Sigmoid colon (tissue), 6 donors: ENCODE measurements at regions not wholly inside any gene's neighbourhood (a gene's known extent, or its start where the extent isn't known, plus 50 kb on each side); places are given as distances from the start of the nearest gene placed in this dataset.

Experiments
- DNase-seq: peaks from one replicate; pipeline ENCODE4 v3.0.0-alpha.2; 2019
- H3K27ac ChIP-seq, 4 donors: fragments of 200-600 bp; sonication (generic); one replicate each; pipeline ENCODE4 v1.5.1; 2016 to 2019; ENCODE audit warnings: mild to moderate bottlenecking in 1 of 4
- H3K27me3 ChIP-seq, 3 donors: fragments of 200-600 bp; sonication (generic); one replicate each; pipeline ENCODE4 v1.5.1; 2019; ENCODE audit warnings: mild to moderate bottlenecking in 1 of 3
- H3K36me3 ChIP-seq, 4 donors: fragments of 200-600 bp; sonication (generic); one replicate each; pipeline ENCODE4 v1.5.1; 2016 to 2019
- H3K4me1 ChIP-seq, 4 donors: fragments of 200-600 bp; sonication (generic); one replicate each; pipeline ENCODE4 v1.5.1; 2017 to 2019
- H3K4me3 ChIP-seq, 4 donors: fragments of 200-600 bp; sonication (generic); one replicate each; pipeline ENCODE4 v1.5.1; 2017 to 2019; ENCODE audit warnings: mild to moderate bottlenecking in 2 of 4, moderate library complexity in 1 of 4
- H3K9me3 ChIP-seq, 4 donors: fragments of 200-600 bp in 3 of 4; sonication (generic) in 3 of 4; one replicate each; pipeline versions ENCODE4 v1.5.1 to v1.6.1; 2013 to 2019
- CTCF ChIP-seq, 4 experiments: fragments of 450-650 bp in 3 of 4; fragments of 200-600 bp in 1 of 4; IDR thresholded peaks; one replicate each; pipeline ENCODE4 v1.5.1; 2016 to 2019; ENCODE audit warnings: antibody characterized with exemption in 4 of 4, mild to moderate bottlenecking in 3 of 4, moderate library complexity in 2 of 4
- EP300 ChIP-seq, 4 donors: sonication (generic); formaldehyde crosslinking; IDR thresholded peaks; one replicate each; pipeline ENCODE4 v1.6.1; 2017; ENCODE audit warnings: antibody characterized with exemption in 4 of 4
- POLR2A ChIP-seq, 2 donors: fragments of 450-650 bp; IDR thresholded peaks; one replicate each; pipeline ENCODE4 v1.6.1; 2016; ENCODE audit warnings: antibody characterized with exemption in 2 of 2, mild to moderate bottlenecking in 2 of 2, moderate library complexity in 2 of 2
- POLR2AphosphoS5 ChIP-seq, 4 donors: sonication (generic); formaldehyde crosslinking; IDR thresholded peaks; one replicate each; pipeline ENCODE4 v1.6.1; 2017; ENCODE audit warnings: antibody characterized with exemption in 4 of 4
- WGBS, 2 donors: extraction: QIAGEN DNeasy Blood & Tissue Kit; methylation state at CpG; one replicate each; pipeline ENCODE4 v1.1.7; 2013; 5-methylcytosine and 5-hydroxymethylcytosine counted together
- intact Hi-C: fragments of 100-400 bp; cut with DNase I; formaldehyde crosslinking; loops from one replicate; pipeline ENCODE4 v1.15.1; 2023
- donor health status: healthy with polysubstance abuse.
- donor health status: healthy.

- TF ChIP-seq EP300 (IDR thresholded peaks at IDR 0.05) (no peak), POLR2A (IDR thresholded peaks at IDR 0.05) (no peak), CTCF (IDR thresholded peaks at IDR 0.05) (no peak), POLR2AphosphoS5 (IDR thresholded peaks at IDR 0.05) (no peak)
- Histone ChIP-seq H3K27me3 (no peaks in the 10 kb centered on the region), H3K9me3 (no peaks in the 10 kb centered on the region), H3K4me3 (no peak overlapping the region), H3K27ac (peak overlapping the region in 1 of 4 donors; percentile 53), H3K4me1 (no peaks in the 10 kb centered on the region), H3K36me3 (no peaks in the 10 kb centered on the region)
- WGBS, 2 donors: 42 to 67% methylated on average over 5 of the region's 5 CpGs
- no peak for DNase-seq
- intact Hi-C loops: no loop called here
Observed at GRCh38 chr6:819122-819521, 126.2 kb upstream of the EXOC2 start.

- intact Hi-C loops: no loop called here
- TF ChIP-seq POLR2AphosphoS5 (IDR thresholded peaks at IDR 0.05): no peak
- TF ChIP-seq EP300 (IDR thresholded peaks at IDR 0.05): no peak
- TF ChIP-seq CTCF (IDR thresholded peaks at IDR 0.05): no peak
- no peak for TF ChIP-seq POLR2A (IDR thresholded peaks at IDR 0.05)
- Histone ChIP-seq H3K27ac (peak overlapping the region in 1 of 4 donors; percentile 53), H3K36me3 (no peaks in the 10 kb centered on the region), H3K4me3 (no peak overlapping the region), H3K4me1 (no peaks in the 10 kb centered on the region), H3K9me3 (no peaks in the 10 kb centered on the region), H3K27me3 (no peaks in the 10 kb centered on the region)
- WGBS, 2 donors: 83 to 92% methylated on average over 2 of the region's 2 CpGs
- no peak for DNase-seq
Observed at GRCh38 chr6:818196-818595, 125.3 kb upstream of the EXOC2 start.

GRCh38 chr6:816510-817084, 123.7 kb upstream of the EXOC2 start:
- WGBS, 2 donors: 62 to 83% methylated on average over 11 of the region's 11 CpGs
- Histone ChIP-seq H3K27me3 (no peaks in the 10 kb centered on the region), H3K9me3 (no peaks in the 10 kb centered on the region), H3K4me1 (no peaks in the 10 kb centered on the region), H3K4me3 (no peak overlapping the region), H3K36me3 (no peaks in the 10 kb centered on the region), H3K27ac (peak overlapping the region in 1 of 4 donors; percentile 17)
- TF ChIP-seq EP300 (IDR thresholded peaks at IDR 0.05) (no peak), POLR2AphosphoS5 (IDR thresholded peaks at IDR 0.05) (no peak), POLR2A (IDR thresholded peaks at IDR 0.05) (no peak), CTCF (IDR thresholded peaks at IDR 0.05) (no peak)
- intact Hi-C loops: no loop called here
- no peak for DNase-seq

GRCh38 chr6:815348-815738, 122.4 kb upstream of the EXOC2 start:
- no peaks in the 10 kb centered on the region for H3K9me3 ChIP-seq
- TF ChIP-seq POLR2AphosphoS5 (IDR thresholded peaks at IDR 0.05) (no peak), EP300 (IDR thresholded peaks at IDR 0.05) (no peak), CTCF (IDR thresholded peaks at IDR 0.05) (no peak), POLR2A (IDR thresholded peaks at IDR 0.05) (no peak)
- intact Hi-C loops: no loop called here
- 82 to 83% methylated on average over 3 of the region's 3 CpGs for WGBS, 2 donors
- peak overlapping the region in 1 of 4 donors; percentile 74 for H3K27ac ChIP-seq
- no peaks in the 10 kb centered on the region for H3K27me3 ChIP-seq
- no peak for DNase-seq
- H3K36me3 ChIP-seq: no peaks in the 10 kb centered on the region
- no peaks in the 10 kb centered on the region for H3K4me1 ChIP-seq
- H3K4me3 ChIP-seq: no peak overlapping the region
